Thoracic aorta (tissue), 2 donors: ENCODE measurements at regions not wholly inside any gene's neighbourhood (a gene's known extent, or its start where the extent isn't known, plus 50 kb on each side); places are given as distances from the start of the nearest gene placed in this dataset.

Experiments
- ATAC-seq: fragments of 150-250 bp; one replicate; pipeline ENCODE4 v1.8.0; 2017; ENCODE audit warnings: low read depth; ENCODE audit not compliant: insufficient number of reproducible peaks, low FRiP score
- DNase-seq: peaks from one replicate; pipeline ENCODE4 v3.0.0-alpha.2; 2020; ENCODE audit warnings: low spot score
- H3K27ac ChIP-seq, 2 donors: fragments of 200-600 bp; sonication (generic); 1 replicate in 1 of 2; 2 replicates in 1 of 2; pipeline ENCODE4 v1.5.1; 2016; ENCODE audit warnings: mild to moderate bottlenecking in 2 of 2, moderate library complexity in 2 of 2
- H3K27me3 ChIP-seq: fragments of 200-600 bp; sonication (generic); replicated peaks from 2 replicates; pipeline ENCODE4 v1.6.0; 2016; ENCODE audit warnings: mild to moderate bottlenecking; ENCODE audit not compliant: insufficient read depth
- H3K36me3 ChIP-seq: fragments of 200-600 bp; sonication (generic); one replicate; pipeline ENCODE4 v1.5.1; 2016
- H3K4me1 ChIP-seq, 2 donors: fragments of 200-600 bp; sonication (generic); 1 replicate in 1 of 2; 2 replicates in 1 of 2; pipeline versions ENCODE4 v1.5.1 to v1.6.0; 2016; ENCODE audit warnings: low read depth in 2 of 2, mild to moderate bottlenecking in 1 of 2; ENCODE audit not compliant: control insufficient read depth in 1 of 2
- H3K4me3 ChIP-seq: fragments of 200-600 bp; sonication (generic); 2 replicates; pipeline ENCODE4 v1.5.1; 2016; ENCODE audit warnings: mild to moderate bottlenecking
- H3K9me3 ChIP-seq: fragments of 200-600 bp; sonication (generic); 2 replicates; pipeline ENCODE4 v1.5.1; 2016
- TF ChIP-seq, protein P1 (sequence below): fragments of 200-600 bp; sonication (generic); IDR thresholded peaks from one replicate; pipeline ENCODE4 v1.5.1; 2019; ENCODE audit warnings: antibody characterized with exemption

DNA sequence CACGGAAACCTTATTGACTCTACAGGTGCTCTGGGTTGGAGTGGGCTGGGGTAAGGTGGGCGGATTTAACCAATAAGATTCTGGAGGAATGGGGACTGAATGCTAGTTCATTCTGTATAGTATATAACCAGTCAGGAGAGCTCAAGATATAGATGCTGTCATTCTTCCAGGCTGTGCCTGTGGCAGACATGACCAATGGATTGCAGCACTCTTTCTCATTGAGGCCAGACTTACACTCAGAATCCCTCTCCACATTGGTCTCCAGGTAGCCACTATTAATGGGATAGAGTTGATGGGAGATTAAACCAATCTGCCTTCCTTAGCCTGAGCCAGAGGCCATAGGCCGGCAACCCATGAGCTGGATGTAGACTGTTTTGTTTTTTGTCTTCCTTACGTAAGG lies 82.8 kb upstream of the MEF2A start:
- TF ChIP-seq, protein P1, sequence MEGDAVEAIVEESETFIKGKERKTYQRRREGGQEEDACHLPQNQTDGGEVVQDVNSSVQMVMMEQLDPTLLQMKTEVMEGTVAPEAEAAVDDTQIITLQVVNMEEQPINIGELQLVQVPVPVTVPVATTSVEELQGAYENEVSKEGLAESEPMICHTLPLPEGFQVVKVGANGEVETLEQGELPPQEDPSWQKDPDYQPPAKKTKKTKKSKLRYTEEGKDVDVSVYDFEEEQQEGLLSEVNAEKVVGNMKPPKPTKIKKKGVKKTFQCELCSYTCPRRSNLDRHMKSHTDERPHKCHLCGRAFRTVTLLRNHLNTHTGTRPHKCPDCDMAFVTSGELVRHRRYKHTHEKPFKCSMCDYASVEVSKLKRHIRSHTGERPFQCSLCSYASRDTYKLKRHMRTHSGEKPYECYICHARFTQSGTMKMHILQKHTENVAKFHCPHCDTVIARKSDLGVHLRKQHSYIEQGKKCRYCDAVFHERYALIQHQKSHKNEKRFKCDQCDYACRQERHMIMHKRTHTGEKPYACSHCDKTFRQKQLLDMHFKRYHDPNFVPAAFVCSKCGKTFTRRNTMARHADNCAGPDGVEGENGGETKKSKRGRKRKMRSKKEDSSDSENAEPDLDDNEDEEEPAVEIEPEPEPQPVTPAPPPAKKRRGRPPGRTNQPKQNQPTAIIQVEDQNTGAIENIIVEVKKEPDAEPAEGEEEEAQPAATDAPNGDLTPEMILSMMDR, result no peak

DNA sequence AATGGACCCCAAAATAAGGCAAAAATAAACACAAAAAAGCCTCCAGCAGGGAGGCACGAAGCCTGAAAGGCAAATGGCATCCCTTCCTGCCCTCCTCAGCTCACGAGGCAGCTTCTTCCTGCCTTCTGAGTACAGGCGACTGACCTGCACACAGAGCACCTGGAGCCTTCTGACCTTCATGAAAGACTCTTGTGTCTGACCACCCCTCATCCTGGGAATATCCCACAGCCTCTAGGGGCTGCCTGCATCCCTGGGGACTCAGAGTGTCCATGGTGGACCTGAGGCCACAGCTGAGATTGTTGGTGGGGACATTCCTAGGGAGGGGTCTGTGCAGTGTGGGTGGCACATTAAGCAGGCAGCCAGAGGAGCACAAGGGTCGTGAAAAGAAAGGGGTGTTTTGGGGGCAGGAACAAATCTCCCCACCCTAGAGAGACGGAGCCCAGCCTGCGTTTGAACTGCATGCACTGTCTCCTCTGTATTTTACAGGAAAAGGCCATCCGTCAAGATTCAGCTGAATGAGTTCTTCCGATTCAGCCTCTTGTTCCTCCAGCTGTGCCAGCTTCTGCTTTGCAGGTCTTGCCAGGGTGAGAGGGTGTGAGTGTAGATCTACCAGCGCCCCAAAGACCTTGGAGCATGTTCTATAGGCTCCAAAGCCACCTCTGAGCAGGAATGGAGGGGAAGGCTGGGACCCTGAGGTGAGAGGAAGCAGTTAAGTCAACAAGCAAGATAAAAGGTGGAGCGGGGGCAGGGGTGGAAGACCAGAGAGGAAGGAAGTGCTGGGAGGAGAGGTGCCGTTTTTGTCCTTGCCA lies 80.4 kb upstream of the MEF2A start:
- ATAC-seq (no peak), DNase-seq (no peak)
- Histone ChIP-seq H3K4me3 (no peak overlapping the region), H3K4me1 (peaks cover 11 to 14% of the 10 kb centered on the region in 2 donors), H3K9me3 (no peaks in the 10 kb centered on the region), H3K36me3 (no peaks in the 10 kb centered on the region), H3K27me3 (no peaks in the 10 kb centered on the region), H3K27ac (peak overlapping the region; percentile 15 to 77)
- TF ChIP-seq, protein P1, result no peak

More for the DNA sequence above, 82.8 kb upstream of the MEF2A start:
- Histone ChIP-seq H3K9me3 (no peaks in the 10 kb centered on the region), H3K27ac (no peak overlapping the region), H3K27me3 (no peaks in the 10 kb centered on the region), H3K4me3 (no peak overlapping the region), H3K36me3 (no peaks in the 10 kb centered on the region), H3K4me1 (peaks cover 11 to 15% of the 10 kb centered on the region in 2 donors)
- ATAC-seq (no peak), DNase-seq (no peak)

DNA sequence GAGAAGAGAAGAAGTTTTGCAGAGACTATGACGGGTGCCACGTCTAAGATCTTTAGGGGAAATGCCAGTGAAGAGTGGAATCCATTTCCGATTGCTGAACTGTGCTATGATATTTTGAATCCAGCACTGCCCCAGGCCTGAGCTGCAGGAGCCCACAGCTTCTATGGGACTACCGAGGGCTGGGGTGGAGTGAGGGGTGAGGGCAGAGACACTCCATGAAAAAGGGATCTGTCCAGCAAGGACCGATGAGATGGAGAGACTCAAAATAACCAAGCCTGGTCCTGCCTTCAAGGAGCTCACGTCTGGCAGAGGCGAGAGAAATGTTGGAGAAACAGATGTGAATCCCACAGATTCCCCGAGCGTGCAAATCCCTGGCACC lies 79.8 kb upstream of the MEF2A start:
- H3K4me3 ChIP-seq, result peak overlapping the region; percentile 70
- ATAC-seq, result no peak

DNA sequence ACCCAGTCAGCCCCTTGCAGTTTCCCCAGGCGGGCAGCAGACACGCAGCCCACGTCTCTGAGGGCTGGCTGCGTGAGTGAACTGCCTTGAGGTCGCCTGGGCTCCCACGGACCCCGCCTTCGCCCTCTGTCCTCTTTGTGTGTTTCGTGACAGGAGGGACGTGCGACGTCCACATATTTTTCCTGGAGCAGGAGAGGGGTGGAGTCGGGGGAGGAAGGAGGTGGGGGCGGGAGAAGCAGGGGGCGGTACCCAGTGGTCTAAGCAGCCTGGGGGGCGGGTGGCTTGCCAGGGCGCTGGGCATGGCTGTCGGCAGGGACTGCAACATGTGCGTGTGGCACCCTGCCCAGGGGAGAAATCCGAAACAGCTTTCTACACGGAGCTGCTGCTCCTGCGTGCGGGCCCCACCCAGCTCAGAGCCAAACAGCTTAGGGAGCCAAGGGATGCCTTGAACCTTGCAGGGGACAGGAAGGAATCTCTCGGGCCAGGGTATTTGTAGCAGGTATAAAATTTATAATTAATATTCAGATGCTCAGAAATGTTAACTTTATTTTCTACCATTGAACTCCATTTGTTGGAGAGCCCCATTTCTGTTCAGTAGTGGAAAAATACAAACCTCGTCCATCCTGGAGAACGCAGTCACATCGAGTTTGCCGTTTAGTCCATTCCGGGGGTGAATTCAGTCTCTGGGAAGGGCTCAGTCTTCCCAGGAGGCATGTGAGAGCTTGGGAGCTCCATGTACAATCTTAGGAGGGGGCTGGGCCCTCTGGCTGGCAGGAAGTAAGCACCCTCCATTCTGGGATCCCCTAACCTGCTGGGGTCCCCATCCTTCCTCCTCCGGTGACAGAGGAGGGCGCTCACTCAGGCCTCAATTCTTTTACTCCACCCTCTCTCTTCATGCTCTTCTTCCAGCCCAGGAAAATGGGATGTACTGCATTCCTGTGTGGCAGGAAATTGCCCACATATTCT lies 79.1 kb upstream of the MEF2A start:
- Histone ChIP-seq H3K4me1 (peaks cover 11 to 14% of the 10 kb centered on the region in 2 donors), H3K9me3 (no peaks in the 10 kb centered on the region), H3K27me3 (no peaks in the 10 kb centered on the region), H3K36me3 (no peaks in the 10 kb centered on the region), H3K4me3 (peak overlapping the region; percentile 70), H3K27ac (peak overlapping the region; percentile 15 to 77)
- TF ChIP-seq, protein P1, result no peak
- ATAC-seq (peak; percentile 70), DNase-seq (peak; percentile 65)

More for the DNA sequence above, 79.8 kb upstream of the MEF2A start:
- peak overlapping the region; percentile 15 to 77 for H3K27ac ChIP-seq
- no peaks in the 10 kb centered on the region for H3K36me3 ChIP-seq
- TF ChIP-seq, protein P1, result no peak
- no peak for DNase-seq
- no peaks in the 10 kb centered on the region for H3K9me3 ChIP-seq
- H3K4me1 ChIP-seq, result peaks cover 11 to 14% of the 10 kb centered on the region in 2 donors
- H3K27me3 ChIP-seq, result no peaks in the 10 kb centered on the region

DNA sequence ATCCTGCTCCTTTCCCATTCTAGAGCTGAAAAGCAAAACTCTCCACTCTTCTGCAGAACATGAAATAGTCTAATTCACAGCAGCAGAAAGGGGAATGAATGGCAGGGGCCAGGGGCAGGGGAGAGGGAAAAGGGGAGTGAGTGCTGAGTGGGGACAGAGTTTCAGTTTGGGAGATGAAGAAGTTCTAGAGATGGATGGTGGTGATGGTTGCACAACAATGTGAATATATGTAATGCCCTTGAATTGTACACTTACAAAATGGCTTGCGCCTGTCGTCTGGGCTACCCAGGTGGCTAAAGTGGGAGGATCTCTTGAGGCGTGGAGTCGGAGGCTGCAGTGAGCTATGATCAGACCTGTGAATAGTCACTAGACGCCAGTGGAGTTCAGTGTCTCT lies 78.5 kb upstream of the MEF2A start:
- no peak for ATAC-seq
- H3K4me1 ChIP-seq, result peaks cover 11 to 14% of the 10 kb centered on the region in 2 donors
- no peaks in the 10 kb centered on the region for H3K27me3 ChIP-seq
- H3K9me3 ChIP-seq, result no peaks in the 10 kb centered on the region
- DNase-seq, result no peak
- TF ChIP-seq, protein P1, result no peak
- H3K4me3 ChIP-seq, result peak overlapping the region; percentile 70
- no peaks in the 10 kb centered on the region for H3K36me3 ChIP-seq
- peak overlapping the region; percentile 15 to 77 for H3K27ac ChIP-seq
